ENCODE measurements at regions not wholly inside any gene's neighbourhood (a gene's known extent, or its start where the extent isn't known, plus 50 kb on each side); places are given as distances from the start of the nearest gene placed in this dataset.
"Not testable (repeated sequence)": the region's sequence is repeated elsewhere in the genome, so short reads cannot be mapped to it uniquely, and the experiment has no call there.

GRCh38 chr2:89831641-89832498 lies 1140.4 kb downstream of the RPIA start:
- TF ChIP-seq CTCF (IDR thresholded peaks at IDR 0.05; ENCODE audit: unreplicated experiment): no peak
- no peak overlapping the region for H3K4me3 Mint-ChIP-seq (ENCODE audit: low read depth)
- H3K4me1 Mint-ChIP-seq (ENCODE audit: low read depth): no peaks in the 10 kb centered on the region
- peaks cover 17% of the 10 kb centered on the region for H3K9me3 Mint-ChIP-seq (ENCODE audit: low read depth)
- H3K27me3 Mint-ChIP-seq: no peaks in the 10 kb centered on the region
- peaks cover 27% of the 10 kb centered on the region for H3K36me3 Mint-ChIP-seq (ENCODE audit: insufficient read depth)
- H3K27ac Mint-ChIP-seq: no peak overlapping the region
- no peak for DNase-seq (ENCODE audit: low spot score, unreplicated experiment)

- Mint-ChIP-seq H3K4me1 (ENCODE audit: low read depth) (no peaks in the 10 kb centered on the region), H3K9me3 (ENCODE audit: low read depth) (peaks cover 21% of the 10 kb centered on the region), H3K36me3 (ENCODE audit: insufficient read depth) (peaks cover 35% of the 10 kb centered on the region), H3K27ac (no peak overlapping the region), H3K27me3 (no peaks in the 10 kb centered on the region), H3K4me3 (ENCODE audit: low read depth) (no peak overlapping the region)
- no peak for TF ChIP-seq CTCF (IDR thresholded peaks at IDR 0.05; ENCODE audit: unreplicated experiment)
- DNase-seq (ENCODE audit: low spot score, unreplicated experiment): no peak
Measured at GRCh38 chr2:89833116-89833779, 1141.8 kb downstream of the RPIA start.

- peaks cover 40% of the 10 kb centered on the region for H3K36me3 Mint-ChIP-seq (ENCODE audit: insufficient read depth)
- no peak for DNase-seq (ENCODE audit: low spot score, unreplicated experiment)
- H3K27me3 Mint-ChIP-seq: no peaks in the 10 kb centered on the region
- H3K9me3 Mint-ChIP-seq (ENCODE audit: low read depth): peaks cover 21% of the 10 kb centered on the region
- H3K27ac Mint-ChIP-seq: no peak overlapping the region
- no peak for TF ChIP-seq CTCF (IDR thresholded peaks at IDR 0.05; ENCODE audit: unreplicated experiment)
- no peak overlapping the region for H3K4me3 Mint-ChIP-seq (ENCODE audit: low read depth)
- H3K4me1 Mint-ChIP-seq (ENCODE audit: low read depth): no peaks in the 10 kb centered on the region
Measured at GRCh38 chr2:89833780-89834117, 1142.3 kb downstream of the RPIA start.

- H3K27ac Mint-ChIP-seq: no peak overlapping the region
- peaks cover 36% of the 10 kb centered on the region for H3K36me3 Mint-ChIP-seq (ENCODE audit: insufficient read depth)
- H3K4me1 Mint-ChIP-seq (ENCODE audit: low read depth): no peaks in the 10 kb centered on the region
Measured at GRCh38 chr2:89834306-89834705, 1142.8 kb downstream of the RPIA start.

GRCh38 chr2:89836326-89836725 lies 1144.9 kb downstream of the RPIA start:
- Mint-ChIP-seq H3K9me3 (ENCODE audit: low read depth) (peaks cover 21% of the 10 kb centered on the region), H3K36me3 (ENCODE audit: insufficient read depth) (peaks cover 35% of the 10 kb centered on the region)
- H3K4me3 Mint-ChIP-seq (ENCODE audit: low read depth); DNase-seq (ENCODE audit: low spot score, unreplicated experiment); H3K27ac Mint-ChIP-seq; H3K27me3 Mint-ChIP-seq; H3K4me1 Mint-ChIP-seq (ENCODE audit: low read depth): not testable (repeated sequence)

More at GRCh38 chr2:89834306-89834705, 1142.8 kb downstream of the RPIA start:
- no peak for DNase-seq (ENCODE audit: low spot score, unreplicated experiment)
- Mint-ChIP-seq H3K9me3 (ENCODE audit: low read depth) (peaks cover 21% of the 10 kb centered on the region), H3K4me3 (ENCODE audit: low read depth) (no peak overlapping the region), H3K27me3 (no peaks in the 10 kb centered on the region)
- no peak for TF ChIP-seq CTCF (IDR thresholded peaks at IDR 0.05; ENCODE audit: unreplicated experiment)
